Prostate gland (tissue), 2 donors: ENCODE measurements at regions not wholly inside any gene's neighbourhood (a gene's known extent, or its start where the extent isn't known, plus 50 kb on each side); places are given as distances from the start of the nearest gene placed in this dataset.

Experiments used
- DNase-seq: peaks from one replicate; pipeline ENCODE4 v3.0.0-alpha.2; 2019; ENCODE audit warnings: low spot score
- H3K27ac ChIP-seq, 2 donors: fragments of 200-600 bp; sonication (generic); 2 replicates each; pipeline ENCODE4 v1.5.1; 2017 to 2019
- H3K27me3 ChIP-seq: fragments of 200-600 bp; sonication (generic); replicated peaks from 2 replicates; pipeline ENCODE4 v1.5.1; 2019; ENCODE audit not compliant: insufficient read depth
- H3K36me3 ChIP-seq, 2 donors: fragments of 200-600 bp; sonication (generic); 1 replicate in 1 of 2; 2 replicates in 1 of 2; pipeline versions ENCODE4 v1.5.1 to v1.8.1; 2017 to 2019
- H3K4me1 ChIP-seq: fragments of 200-600 bp; sonication (generic); replicated peaks from 2 replicates; pipeline ENCODE4 v1.5.1; 2019
- H3K4me3 ChIP-seq, 2 donors: fragments of 200-600 bp; sonication (generic); 2 replicates each; pipeline ENCODE4 v1.5.1; 2017 to 2019
- H3K9me3 ChIP-seq: fragments of 200-600 bp; sonication (generic); 2 replicates; pipeline ENCODE4 v1.5.1; 2017
- CTCF ChIP-seq, 4 experiments: fragments of 200-600 bp in 2 of 4; fragments of 450-650 bp in 2 of 4; sonication (generic) in 2 of 4; IDR thresholded peaks; 1 replicate in 3 of 4; 2 replicates in 1 of 4; pipeline ENCODE4 v1.5.1; 2016 to 2019; ENCODE audit warnings: antibody characterized with exemption in 4 of 4, mild to moderate bottlenecking in 2 of 4, moderate library complexity in 2 of 4
- POLR2A ChIP-seq: fragments of 450-650 bp; IDR thresholded peaks from one replicate; pipeline ENCODE4 v1.6.1; 2016; ENCODE audit warnings: antibody characterized with exemption, mild to moderate bottlenecking
- POLR2AphosphoS5 ChIP-seq: sonication (generic); formaldehyde crosslinking; IDR thresholded peaks from one replicate; pipeline ENCODE4 v1.6.1; 2017; ENCODE audit warnings: antibody characterized with exemption
- WGBS: methylation state at CpG from one replicate; pipeline ENCODE4 v1.1.5; 2018; 5-methylcytosine and 5-hydroxymethylcytosine counted together
- intact Hi-C: fragments of 100-400 bp; cut with DNase I; formaldehyde crosslinking; loops from one replicate; pipeline ENCODE4 v1.14.2; 2022

GRCh38 chr6:4658486-4658885 lies 117.7 kb upstream of the CDYL start:
- H3K36me3 ChIP-seq, result no peaks in the 10 kb centered on the region
- no peaks in the 10 kb centered on the region for H3K9me3 ChIP-seq
- 91% methylated on average over 6 of the region's 6 CpGs for WGBS
- H3K4me3 ChIP-seq, result no peak overlapping the region
- H3K27ac ChIP-seq, result no peak overlapping the region
- no peaks in the 10 kb centered on the region for H3K27me3 ChIP-seq
- DNase-seq, result no peak
- TF ChIP-seq POLR2AphosphoS5, result no peak
- no peak for TF ChIP-seq POLR2A
- no peak for TF ChIP-seq CTCF (IDR thresholded peaks at IDR 0.05)
- no peaks in the 10 kb centered on the region for H3K4me1 ChIP-seq
- intact Hi-C loops, result no loop called here

GRCh38 chr6:4656106-4656505 lies 120.1 kb upstream of the CDYL start:
- H3K27ac ChIP-seq, result no peak overlapping the region
- no peaks in the 10 kb centered on the region for H3K36me3 ChIP-seq
- WGBS, result 88% methylated on average over 3 of the region's 3 CpGs
- no peak overlapping the region for H3K4me3 ChIP-seq
- no peak for DNase-seq
- H3K9me3 ChIP-seq, result no peaks in the 10 kb centered on the region
- intact Hi-C loops, result no loop called here
- no peaks in the 10 kb centered on the region for H3K4me1 ChIP-seq
- TF ChIP-seq POLR2A (no peak), CTCF (IDR thresholded peaks at IDR 0.05) (no peak), POLR2AphosphoS5 (no peak)
- no peaks in the 10 kb centered on the region for H3K27me3 ChIP-seq

- H3K9me3 ChIP-seq, result no peaks in the 10 kb centered on the region
- intact Hi-C loops, result no loop called here
- 76% methylated on average over 12 of the region's 12 CpGs for WGBS
- no peak overlapping the region for H3K4me3 ChIP-seq
- TF ChIP-seq POLR2AphosphoS5 (no peak), POLR2A (no peak), CTCF (IDR thresholded peaks at IDR 0.05) (no peak)
- no peaks in the 10 kb centered on the region for H3K4me1 ChIP-seq
- no peaks in the 10 kb centered on the region for H3K36me3 ChIP-seq
- no peaks in the 10 kb centered on the region for H3K27me3 ChIP-seq
- no peak overlapping the region for H3K27ac ChIP-seq
- no peak for DNase-seq
Observed at GRCh38 chr6:4655196-4656025, 120.8 kb upstream of the CDYL start.

GRCh38 chr6:4653141-4653540 lies 123.1 kb upstream of the CDYL start:
- intact Hi-C loops, result loop anchor here (5.0 kb wide), 1 partner anchor 119 kb away; no protein-coding TSS in a partner anchor
- H3K4me1 ChIP-seq, result no peaks in the 10 kb centered on the region
- no peaks in the 10 kb centered on the region for H3K27me3 ChIP-seq
- H3K27ac ChIP-seq, result no peak overlapping the region
- TF ChIP-seq POLR2A (no peak), POLR2AphosphoS5 (no peak), CTCF (IDR thresholded peaks at IDR 0.05) (no peak)
- no peak overlapping the region for H3K4me3 ChIP-seq
- no peak for DNase-seq
- no peaks in the 10 kb centered on the region for H3K36me3 ChIP-seq
- H3K9me3 ChIP-seq, result no peaks in the 10 kb centered on the region
- WGBS, result 87% methylated on average over 3 of the region's 3 CpGs
